IMR-90 (cell line): ENCODE measurements at regions not wholly inside any gene's neighbourhood (a gene's known extent, or its start where the extent isn't known, plus 50 kb on each side); places are given as distances from the start of the nearest gene placed in this dataset.
"Not testable (repeated sequence)": the region's sequence is repeated elsewhere in the genome, so short reads cannot be mapped to it uniquely, and the experiment has no call there.

Experiments used
- ATAC-seq: fragments of 200-7000 bp; cut with Tn5 transposase; 2 replicates; pipeline ENCODE4 v1.9.1; 2020; ENCODE audit warnings: low read depth, mild to moderate bottlenecking, moderate library complexity
- BruUV-seq: library from RNA; stranded (reverse); fragments of 400-500 nt; replicated peaks from 2 replicates; lab custom pipeline; 2021; lab: Mats Ljungman, UMichigan
- CTCF ChIA-PET: fragments of 300-600 bp; formaldehyde crosslinking; extraction: SDS; loops from one replicate; lab custom pipeline; 2021; ENCODE audit warnings: antibody characterized with exemption; lab: Yijun Ruan, JAX
- POLR2A ChIA-PET: fragments of 300-600 bp; sonication (Branson Sonifier 250); formaldehyde crosslinking; loops from one replicate; lab custom pipeline; 2022; ENCODE audit warnings: antibody characterized with exemption; ENCODE audit not compliant: unreplicated experiment; lab: Charles Lee
- DNase-seq: peaks from one replicate; pipeline ENCODE4 v3.0.0; 2013
- H2AFZ ChIP-seq: replicated peaks from 2 replicates; pipeline ENCODE3; 2013; ENCODE audit warnings: low read length, mild to moderate bottlenecking; ENCODE audit not compliant: poor library complexity
- H2AK5ac ChIP-seq: 2 replicates; pipeline ENCODE4 v1.6.1; 2013; ENCODE audit warnings: low read depth, low read length, inconsistent platforms
- H2AK9ac ChIP-seq: replicated peaks from 2 replicates; pipeline ENCODE3; 2013; ENCODE audit warnings: mild to moderate bottlenecking, low read depth, low read length, moderate library complexity; ENCODE audit not compliant: poor library complexity
- H2BK120ac ChIP-seq: 2 replicates; pipeline ENCODE4 v1.6.1; 2013; ENCODE audit warnings: low read depth, low read length, inconsistent platforms
- H2BK15ac ChIP-seq: 3 replicates; pipeline ENCODE4 v1.6.1; 2013; ENCODE audit warnings: low read depth, low read length, inconsistent platforms
- H2BK20ac ChIP-seq: 2 replicates; pipeline ENCODE4 v1.6.1; 2013; ENCODE audit warnings: low read depth, mild to moderate bottlenecking, inconsistent platforms, low read length, moderate library complexity
- H2BK5ac ChIP-seq: 2 replicates; pipeline ENCODE4 v1.6.1; 2013; ENCODE audit warnings: mild to moderate bottlenecking, low read depth, low read length, inconsistent platforms; ENCODE audit not compliant: poor library complexity, severe bottlenecking
- H3K14ac ChIP-seq: replicated peaks from 2 replicates; pipeline ENCODE4 v1.6.1; 2013; ENCODE audit warnings: low read depth, low read length, inconsistent platforms
- H3K18ac ChIP-seq: 2 replicates; pipeline ENCODE4 v1.6.1; 2013; ENCODE audit warnings: low read depth, low read length, control low read depth
- H3K23ac ChIP-seq: 2 replicates; pipeline ENCODE4 v1.6.1; 2013; ENCODE audit warnings: low read depth, low read length, inconsistent platforms
- H3K27ac ChIP-seq: 2 replicates; pipeline ENCODE4 v1.5.1; 2013; ENCODE audit warnings: mild to moderate bottlenecking, control low read depth, low read length; ENCODE audit not compliant: insufficient read depth
- H3K27me3 ChIP-seq: 2 replicates; pipeline ENCODE4 v1.6.1; 2013; ENCODE audit warnings: low read length; ENCODE audit not compliant: control insufficient read depth, insufficient read depth
- H3K36me3 ChIP-seq: 2 replicates; pipeline ENCODE4 v1.6.1; 2013; ENCODE audit warnings: low read length, mixed read lengths; ENCODE audit not compliant: control insufficient read depth, insufficient read depth
- H3K4ac ChIP-seq: 2 replicates; pipeline ENCODE4 v1.6.1; 2013; ENCODE audit warnings: low read depth, low read length, inconsistent platforms
- H3K4me1 ChIP-seq: 2 replicates; pipeline ENCODE4 v1.6.1; 2013; ENCODE audit warnings: low read length, mixed read lengths; ENCODE audit not compliant: control insufficient read depth, insufficient read depth
- H3K4me2 ChIP-seq: 2 replicates; pipeline ENCODE4 v1.6.1; 2013; ENCODE audit warnings: low read depth, mild to moderate bottlenecking, control low read depth, low read length, moderate library complexity
- H3K4me3 ChIP-seq: 2 replicates; pipeline ENCODE4 v1.5.1; 2013; ENCODE audit warnings: low read depth, mild to moderate bottlenecking, control low read depth, low read length, moderate library complexity; ENCODE audit not compliant: insufficient read depth
- H3K56ac ChIP-seq: 2 replicates; pipeline ENCODE4 v1.6.1; 2013; ENCODE audit warnings: low read length, inconsistent platforms; ENCODE audit not compliant: insufficient read depth; ENCODE audit errors: extremely low read depth
- H3K79me1 ChIP-seq, 2 experiments: 2 replicates each; pipeline ENCODE4 v1.6.1; 2013; ENCODE audit warnings: low read length in 2 of 2, inconsistent platforms in 1 of 2, low read depth in 1 of 2
- H3K9ac ChIP-seq: 2 replicates; pipeline ENCODE4 v1.6.1; 2013; ENCODE audit warnings: low read depth, low read length, control low read depth
- H3K9me1 ChIP-seq: 2 replicates; pipeline ENCODE4 v1.6.1; 2013; ENCODE audit warnings: low read length, inconsistent platforms; ENCODE audit not compliant: insufficient read depth
- H3K9me3 ChIP-seq: 2 replicates; pipeline ENCODE4 v1.6.1; 2013; ENCODE audit warnings: low read length; ENCODE audit not compliant: control insufficient read depth, insufficient read depth
- H4K20me1 ChIP-seq: 2 replicates; pipeline ENCODE4 v1.6.1; 2013; ENCODE audit warnings: low read length, inconsistent platforms; ENCODE audit not compliant: insufficient read depth
- H4K5ac ChIP-seq: 2 replicates; pipeline ENCODE4 v1.6.1; 2013; ENCODE audit warnings: mild to moderate bottlenecking, low read depth, low read length, control low read depth
- H4K8ac ChIP-seq, 2 experiments: 2 replicates each; pipeline ENCODE4 v1.6.1; 2013; ENCODE audit warnings: low read depth in 2 of 2, low read length in 2 of 2, control low read depth in 1 of 2, inconsistent platforms in 1 of 2
- H4K91ac ChIP-seq: 2 replicates; pipeline ENCODE4 v1.6.1; 2013; ENCODE audit warnings: low read depth, low read length, inconsistent platforms; ENCODE audit not compliant: insufficient read depth
- WGBS, 2 experiments: methylation state at CpG; one replicate each; pipeline versions ENCODE4 v1.1.5 to v1.1.7; 2013; ENCODE audit warnings: missing lambda C conversion rate in 2 of 2; ENCODE audit not compliant: insufficient read length in 1 of 2; ENCODE audit errors: extremely low coverage in 2 of 2; 5-methylcytosine and 5-hydroxymethylcytosine counted together
- dilution Hi-C: fragments of 300-500 bp; cut with HindIII; formaldehyde crosslinking; loops from one replicate; pipeline ENCODE4 v1.14.3; 2018; ENCODE audit warnings: low sequenced_read_pairs; ENCODE audit not compliant: unreplicated experiment
- in situ Hi-C: fragments of 300-500 bp; cut with MboI; formaldehyde crosslinking; loops from 3 replicates; pipeline ENCODE4 v1.14.3; 2019; ENCODE audit warnings: low sequenced_read_pairs, inconsistent platforms, mixed read lengths
- intact Hi-C: fragments of 100-400 bp; cut with micrococcal nuclease; formaldehyde crosslinking; loops from 2 replicates; pipeline ENCODE4 v1.10.0; 2022

DNA sequence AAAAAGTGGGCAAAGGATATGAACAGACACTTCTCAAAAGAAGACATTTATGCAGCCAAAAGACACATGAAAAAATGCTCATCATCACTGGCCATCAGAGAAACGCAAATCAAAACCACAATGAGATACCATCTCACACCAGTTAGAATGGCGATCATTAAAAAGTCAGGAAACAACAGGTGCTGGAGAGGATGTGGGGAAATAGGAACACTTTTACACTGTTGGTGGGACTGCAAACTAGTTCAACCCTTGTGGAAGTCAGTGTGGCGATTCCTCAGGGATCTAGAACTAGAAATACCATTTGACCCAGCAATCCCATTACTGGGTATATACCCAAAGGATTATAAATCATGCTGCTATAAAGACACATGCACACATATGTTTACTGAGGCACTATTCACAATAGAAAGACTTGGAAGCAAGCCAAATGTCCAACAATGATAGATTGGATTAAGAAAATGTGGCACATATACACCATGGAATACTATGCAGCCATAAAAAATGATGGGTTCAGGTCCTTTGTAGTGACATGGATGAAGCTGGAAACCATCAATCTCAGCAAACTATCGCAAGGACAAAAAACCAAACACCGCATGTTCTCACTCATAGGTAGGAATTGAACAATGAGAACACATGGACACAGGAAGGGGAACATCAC is 88.9 kb downstream of the RRAGC start:
- DNase-seq, H3K18ac ChIP-seq, H4K20me1 ChIP-seq, POLR2A ChIA-PET, H3K4ac ChIP-seq, H2AFZ ChIP-seq, H3K4me3 ChIP-seq, H3K9me1 ChIP-seq, H3K9me3 ChIP-seq, H3K14ac ChIP-seq, BruUV-seq, H4K91ac ChIP-seq, H2AK5ac ChIP-seq, H3K23ac ChIP-seq, H3K4me1 ChIP-seq, H2AK9ac ChIP-seq, H3K36me3 ChIP-seq, H3K4me2 ChIP-seq, H3K27ac ChIP-seq, H3K56ac ChIP-seq, in situ Hi-C loops, H4K5ac ChIP-seq, H2BK5ac ChIP-seq, H3K79me1 ChIP-seq, dilution Hi-C loops, H2BK120ac ChIP-seq, ATAC-seq, H2BK15ac ChIP-seq, H3K27me3 ChIP-seq, H4K8ac ChIP-seq, H2BK20ac ChIP-seq, H3K9ac ChIP-seq, CTCF ChIA-PET, intact Hi-C loops: not testable (repeated sequence)
- WGBS, 2 experiments = no CpG with 5 or more reads among the region's 5 CpGs
